Upper lobe of left lung (tissue), 4 donors: ENCODE measurements at regions not wholly inside any gene's neighbourhood (a gene's known extent, or its start where the extent isn't known, plus 50 kb on each side); places are given as distances from the start of the nearest gene placed in this dataset.

ENCODE experiments used
- CTCF ChIP-seq, 6 experiments: fragments of 450-650 bp in 4 of 6; fragments of 200-600 bp in 2 of 6; sonication (generic) in 2 of 6; IDR thresholded peaks; one replicate each; pipeline ENCODE4 v1.5.1; 2016 to 2019; ENCODE audit warnings: antibody characterized with exemption in 6 of 6
- POLR2A ChIP-seq, 4 donors: fragments of 450-650 bp; IDR thresholded peaks; one replicate each; pipeline ENCODE4 v1.5.1; 2016 to 2017; ENCODE audit warnings: antibody characterized with exemption in 4 of 4, mild to moderate bottlenecking in 2 of 4
- POLR2AphosphoS5 ChIP-seq, 2 donors: sonication (generic); formaldehyde crosslinking; IDR thresholded peaks; one replicate each; pipeline ENCODE4 v1.5.1; 2017; ENCODE audit warnings: antibody characterized with exemption in 2 of 2

- TF ChIP-seq POLR2AphosphoS5 (IDR thresholded peaks at IDR 0.05) (no peak), CTCF (IDR thresholded peaks at IDR 0.05) (no peak), POLR2A (IDR thresholded peaks at IDR 0.05) (no peak)
These were observed 76.7 kb upstream of the C1orf174 start for GRCh38 chr1:3976821-3977220.
